K562 (cell line): ENCODE measurements at regions not wholly inside any gene's neighbourhood (a gene's known extent, or its start where the extent isn't known, plus 50 kb on each side); places are given as distances from the start of the nearest gene placed in this dataset.

Experiments
- RFX5 ChIP-seq: IDR thresholded peaks from 2 replicates; pipeline ENCODE4 v1.6.1; 2011; ENCODE audit warnings: low read depth, mild to moderate bottlenecking, improper control_type of control experiment, low read length
- ZNF23 ChIP-seq: fragments of 250-450 bp; sonication (Bioruptor Pico); IDR thresholded peaks from 2 replicates; pipeline ENCODE4 v1.4.0; 2020; ENCODE audit warnings: mild to moderate bottlenecking
- ZNF589 ChIP-seq: fragments of 200-800 bp; sonication (Bioruptor generic); IDR thresholded peaks from 2 replicates; pipeline ENCODE4 v1.6.1; 2016; ENCODE audit warnings: low read depth, missing genetic modification characterization, missing compliant biosample characterization
- TF ChIP-seq, protein P1 (sequence below): IDR thresholded peaks from 3 replicates; pipeline ENCODE4 v1.6.1; 2011; ENCODE audit warnings: borderline replicate concordance, mild to moderate bottlenecking, moderate library complexity; ENCODE audit not compliant: insufficient read length; ENCODE audit errors: extremely low read depth
- TF ChIP-seq, protein P2 (sequence below): sonication (generic); formaldehyde crosslinking; IDR thresholded peaks from 2 replicates; pipeline ENCODE4 v1.9.0; 2022; ENCODE audit warnings: mild to moderate bottlenecking, missing genetic modification reagents
- TF ChIP-seq, protein P3 (sequence below), 2 experiments: fragments of 450-650 bp in 1 of 2; sonication (generic) in 1 of 2; formaldehyde crosslinking in 1 of 2; IDR thresholded peaks; 2 replicates each; pipeline versions ENCODE4 v1.7.1 to v1.9.0; 2016 to 2022; ENCODE audit warnings: inconsistent platforms in 1 of 2, mild to moderate bottlenecking in 1 of 2, missing genetic modification reagents in 1 of 2

DNA sequence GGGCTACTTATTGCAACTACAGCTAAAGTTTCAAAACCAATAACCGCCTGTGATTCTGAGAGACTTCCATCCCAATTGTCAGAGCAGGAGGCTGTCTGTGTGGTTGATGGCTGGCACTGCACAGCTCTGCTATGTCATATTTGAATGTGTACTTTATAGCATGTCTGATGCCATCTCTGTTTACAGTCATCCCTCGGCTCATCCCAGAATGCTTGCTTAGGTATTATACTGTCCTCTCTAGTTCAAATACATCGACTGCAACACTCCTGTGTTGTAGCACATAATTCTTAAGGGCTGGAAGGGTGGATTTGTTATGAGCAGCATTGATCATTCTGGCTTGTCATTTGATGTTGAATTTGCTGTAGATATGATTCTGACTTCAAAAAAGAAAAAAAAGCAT lies 1617.5 kb upstream of the TENM3 start (continued):
- TF ChIP-seq, protein P1, sequence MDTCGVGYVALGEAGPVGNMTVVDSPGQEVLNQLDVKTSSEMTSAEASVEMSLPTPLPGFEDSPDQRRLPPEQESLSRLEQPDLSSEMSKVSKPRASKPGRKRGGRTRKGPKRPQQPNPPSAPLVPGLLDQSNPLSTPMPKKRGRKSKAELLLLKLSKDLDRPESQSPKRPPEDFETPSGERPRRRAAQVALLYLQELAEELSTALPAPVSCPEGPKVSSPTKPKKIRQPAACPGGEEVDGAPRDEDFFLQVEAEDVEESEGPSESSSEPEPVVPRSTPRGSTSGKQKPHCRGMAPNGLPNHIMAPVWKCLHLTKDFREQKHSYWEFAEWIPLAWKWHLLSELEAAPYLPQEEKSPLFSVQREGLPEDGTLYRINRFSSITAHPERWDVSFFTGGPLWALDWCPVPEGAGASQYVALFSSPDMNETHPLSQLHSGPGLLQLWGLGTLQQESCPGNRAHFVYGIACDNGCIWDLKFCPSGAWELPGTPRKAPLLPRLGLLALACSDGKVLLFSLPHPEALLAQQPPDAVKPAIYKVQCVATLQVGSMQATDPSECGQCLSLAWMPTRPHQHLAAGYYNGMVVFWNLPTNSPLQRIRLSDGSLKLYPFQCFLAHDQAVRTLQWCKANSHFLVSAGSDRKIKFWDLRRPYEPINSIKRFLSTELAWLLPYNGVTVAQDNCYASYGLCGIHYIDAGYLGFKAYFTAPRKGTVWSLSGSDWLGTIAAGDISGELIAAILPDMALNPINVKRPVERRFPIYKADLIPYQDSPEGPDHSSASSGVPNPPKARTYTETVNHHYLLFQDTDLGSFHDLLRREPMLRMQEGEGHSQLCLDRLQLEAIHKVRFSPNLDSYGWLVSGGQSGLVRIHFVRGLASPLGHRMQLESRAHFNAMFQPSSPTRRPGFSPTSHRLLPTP: no peak
- TF ChIP-seq, protein P2, sequence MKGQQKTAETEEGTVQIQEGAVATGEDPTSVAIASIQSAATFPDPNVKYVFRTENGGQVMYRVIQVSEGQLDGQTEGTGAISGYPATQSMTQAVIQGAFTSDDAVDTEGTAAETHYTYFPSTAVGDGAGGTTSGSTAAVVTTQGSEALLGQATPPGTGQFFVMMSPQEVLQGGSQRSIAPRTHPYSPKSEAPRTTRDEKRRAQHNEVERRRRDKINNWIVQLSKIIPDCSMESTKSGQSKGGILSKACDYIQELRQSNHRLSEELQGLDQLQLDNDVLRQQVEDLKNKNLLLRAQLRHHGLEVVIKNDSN (CRISPR knock-in tag): no peak
- no peak for TF ChIP-seq ZNF23 (CRISPR knock-in tag)
- TF ChIP-seq ZNF589 (CRISPR knock-in tag): no peak
- no peak for TF ChIP-seq RFX5
- TF ChIP-seq, protein P3, sequence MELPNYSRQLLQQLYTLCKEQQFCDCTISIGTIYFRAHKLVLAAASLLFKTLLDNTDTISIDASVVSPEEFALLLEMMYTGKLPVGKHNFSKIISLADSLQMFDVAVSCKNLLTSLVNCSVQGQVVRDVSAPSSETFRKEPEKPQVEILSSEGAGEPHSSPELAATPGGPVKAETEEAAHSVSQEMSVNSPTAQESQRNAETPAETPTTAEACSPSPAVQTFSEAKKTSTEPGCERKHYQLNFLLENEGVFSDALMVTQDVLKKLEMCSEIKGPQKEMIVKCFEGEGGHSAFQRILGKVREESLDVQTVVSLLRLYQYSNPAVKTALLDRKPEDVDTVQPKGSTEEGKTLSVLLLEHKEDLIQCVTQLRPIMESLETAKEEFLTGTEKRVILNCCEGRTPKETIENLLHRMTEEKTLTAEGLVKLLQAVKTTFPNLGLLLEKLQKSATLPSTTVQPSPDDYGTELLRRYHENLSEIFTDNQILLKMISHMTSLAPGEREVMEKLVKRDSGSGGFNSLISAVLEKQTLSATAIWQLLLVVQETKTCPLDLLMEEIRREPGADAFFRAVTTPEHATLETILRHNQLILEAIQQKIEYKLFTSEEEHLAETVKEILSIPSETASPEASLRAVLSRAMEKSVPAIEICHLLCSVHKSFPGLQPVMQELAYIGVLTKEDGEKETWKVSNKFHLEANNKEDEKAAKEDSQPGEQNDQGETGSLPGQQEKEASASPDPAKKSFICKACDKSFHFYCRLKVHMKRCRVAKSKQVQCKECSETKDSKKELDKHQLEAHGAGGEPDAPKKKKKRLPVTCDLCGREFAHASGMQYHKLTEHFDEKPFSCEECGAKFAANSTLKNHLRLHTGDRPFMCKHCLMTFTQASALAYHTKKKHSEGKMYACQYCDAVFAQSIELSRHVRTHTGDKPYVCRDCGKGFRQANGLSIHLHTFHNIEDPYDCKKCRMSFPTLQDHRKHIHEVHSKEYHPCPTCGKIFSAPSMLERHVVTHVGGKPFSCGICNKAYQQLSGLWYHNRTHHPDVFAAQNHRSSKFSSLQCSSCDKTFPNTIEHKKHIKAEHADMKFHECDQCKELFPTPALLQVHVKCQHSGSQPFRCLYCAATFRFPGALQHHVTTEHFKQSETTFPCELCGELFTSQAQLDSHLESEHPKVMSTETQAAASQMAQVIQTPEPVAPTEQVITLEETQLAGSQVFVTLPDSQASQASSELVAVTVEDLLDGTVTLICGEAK (IDR thresholded peaks at IDR 0.05): no peak
- TF ChIP-seq, protein P3 (CRISPR knock-in tag; IDR thresholded peaks at IDR 0.05): no peak
